Stimulated activated CD4-positive, alpha-beta T cell treated with anti-CD3 and anti-CD28 coated beads, TNF-alpha, amount 100 ng/mL, for 24 hours (primary cell): ENCODE measurements at regions not wholly inside any gene's neighbourhood (a gene's known extent, or its start where the extent isn't known, plus 50 kb on each side); places are given as distances from the start of the nearest gene placed in this dataset.
"Not testable (repeated sequence)": the region's sequence is repeated elsewhere in the genome, so short reads cannot be mapped to it uniquely, and the experiment has no call there.

ENCODE experiments used
- DNase-seq, 3 experiments: peaks; one replicate each; pipeline ENCODE4 v3.0.0-alpha.2; 2020; ENCODE audit warnings: low read depth in 3 of 3

- DNase-seq, result no peak
Measured at GRCh38 chr4:189176002-189176401, 764.7 kb upstream of the FRG1 start.

- DNase-seq, result no peak
Measured at GRCh38 chr4:189177130-189177529, 763.5 kb upstream of the FRG1 start.

- DNase-seq, result no peak
Measured at GRCh38 chr4:189178125-189178746, 762.4 kb upstream of the FRG1 start.

- no peak for DNase-seq
Measured at GRCh38 chr4:189185810-189186432, 754.8 kb upstream of the FRG1 start.

- no peak for DNase-seq
Measured at GRCh38 chr4:189187531-189188052, 753.1 kb upstream of the FRG1 start.

GRCh38 chr4:189198624-189199023 lies 742.0 kb upstream of the FRG1 start:
- no peak for DNase-seq

- DNase-seq, result no peak
Measured at GRCh38 chr4:189200353-189200752, 740.3 kb upstream of the FRG1 start.

GRCh38 chr4:189202182-189202868 lies 738.3 kb upstream of the FRG1 start:
- peak in 2 of 3 experiments; percentile 0 to 11 for DNase-seq

- no peak for DNase-seq
Measured at GRCh38 chr4:189202869-189203271, 737.8 kb upstream of the FRG1 start.

GRCh38 chr4:189204616-189205015 lies 736.1 kb upstream of the FRG1 start:
- DNase-seq, result no peak

- no peak for DNase-seq
Measured at GRCh38 chr4:189206953-189207352, 733.7 kb upstream of the FRG1 start.

- DNase-seq, result no peak
Measured at GRCh38 chr4:189207872-189208271, 732.8 kb upstream of the FRG1 start.

- DNase-seq, result no peak
Measured at GRCh38 chr4:189215574-189215973, 725.1 kb upstream of the FRG1 start.

GRCh38 chr4:189221691-189222090 lies 719.0 kb upstream of the FRG1 start:
- DNase-seq, result no peak

GRCh38 chr4:189228726-189229125 lies 711.9 kb upstream of the FRG1 start:
- no peak for DNase-seq

- no peak for DNase-seq
Measured at GRCh38 chr4:189232274-189232673, 708.4 kb upstream of the FRG1 start.

GRCh38 chr4:189233754-189234153 lies 706.9 kb upstream of the FRG1 start:
- DNase-seq, result peak in 1 of 3 experiments; percentile 14

GRCh38 chr4:189234948-189235347 lies 705.7 kb upstream of the FRG1 start:
- DNase-seq, result not testable (repeated sequence)

GRCh38 chr4:189235599-189235998 lies 705.1 kb upstream of the FRG1 start:
- no peak for DNase-seq

GRCh38 chr4:189236321-189236720 lies 704.4 kb upstream of the FRG1 start:
- not testable (repeated sequence) for DNase-seq

- no peak for DNase-seq
Measured at GRCh38 chr4:189237340-189237739, 703.3 kb upstream of the FRG1 start.

- DNase-seq, result no peak
Measured at GRCh38 chr4:189255636-189256035, 685.0 kb upstream of the FRG1 start.

- no peak for DNase-seq
Measured at GRCh38 chr4:189261475-189261874, 679.2 kb upstream of the FRG1 start.
